ENCODE measurements at regions not wholly inside any gene's neighbourhood (a gene's known extent, or its start where the extent isn't known, plus 50 kb on each side); places are given as distances from the start of the nearest gene placed in this dataset.

DNA sequence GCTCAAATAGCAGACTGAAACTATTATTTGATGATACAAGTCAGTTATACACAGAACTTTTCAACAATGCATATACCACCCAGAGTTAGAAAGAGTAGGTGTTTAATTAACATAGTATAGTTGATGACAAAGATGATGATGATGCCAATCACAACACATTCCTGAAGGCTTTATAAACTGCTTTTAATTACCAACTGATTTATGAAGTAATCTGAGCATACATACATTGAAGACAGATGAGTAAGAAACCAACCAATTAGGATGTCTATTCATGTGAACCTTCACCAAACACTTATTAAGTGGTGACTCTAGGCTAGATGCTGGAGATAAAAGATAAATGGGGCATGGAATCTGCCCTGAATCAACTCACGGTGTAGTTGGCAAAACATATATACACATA is 600.9 kb upstream of the FLRT2 start:
- no peaks in the 10 kb centered on the region for H3K9me2 ChIP-seq (ENCODE audit: insufficient read depth)
- Mint-ChIP-seq H3K9me3 (no peaks in the 10 kb centered on the region), H3K36me3 (ENCODE audit: low read depth) (no peaks in the 10 kb centered on the region), H3K4me3 (no peak overlapping the region), H3K4me1 (no peaks in the 10 kb centered on the region), H3K27ac (no peak overlapping the region), H3K27me3 (ENCODE audit: insufficient read depth, low read depth, poor library complexity) (no peaks in the 10 kb centered on the region)
- TF ChIP-seq ZNF114 (CRISPR knock-in tag; IDR thresholded peaks at IDR 0.05): no peak
- H3K4me2 ChIP-seq: no peak overlapping the region
- no peaks in the 10 kb centered on the region for H3K4me1 ChIP-seq (ENCODE audit: insufficient read depth)
- no peak overlapping the region for H3K4me3 ChIP-seq
- no peaks in the 10 kb centered on the region for H3K27me3 ChIP-seq (ENCODE audit: insufficient read depth)
- H3K27ac ChIP-seq (ENCODE audit: low read depth): no peak overlapping the region
- no peaks in the 10 kb centered on the region for H3K79me2 ChIP-seq (replicated peaks; ENCODE audit: insufficient read depth)
- H4K20me1 ChIP-seq (replicated peaks; ENCODE audit: insufficient read depth): no peaks in the 10 kb centered on the region
- ATAC-seq: no peak
- DNase-seq (ENCODE audit: low spot score): no peak
- H2AFZ ChIP-seq: no peak overlapping the region
- H3F3A ChIP-seq (replicated peaks; ENCODE audit: low read depth): no peaks in the 10 kb centered on the region
- H3K36me3 ChIP-seq (ENCODE audit: insufficient read depth): no peaks in the 10 kb centered on the region

DNA sequence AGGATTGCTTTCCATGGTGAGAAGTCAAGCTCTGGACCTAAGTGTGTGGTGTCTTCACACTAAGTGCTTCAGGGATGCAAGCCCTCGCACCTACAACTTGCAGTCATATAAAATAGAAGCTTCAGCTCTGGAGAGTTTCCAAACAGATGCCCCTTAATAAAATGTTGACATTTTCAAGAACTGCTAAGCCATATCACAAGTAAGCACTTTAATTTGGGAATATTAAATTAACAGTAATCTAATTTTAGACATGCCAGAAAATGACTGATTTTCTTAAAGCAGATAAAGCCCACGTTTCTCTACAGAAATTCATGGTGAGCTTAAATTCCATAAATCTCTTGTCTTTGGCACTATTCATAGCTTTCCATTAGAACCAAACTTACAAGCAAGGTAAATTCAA is 600.1 kb upstream of the FLRT2 start:
- H3K27me3 Mint-ChIP-seq (ENCODE audit: insufficient read depth, low read depth, poor library complexity): no peaks in the 10 kb centered on the region
- H3K36me3 ChIP-seq (ENCODE audit: insufficient read depth): no peaks in the 10 kb centered on the region
- H3K36me3 Mint-ChIP-seq (ENCODE audit: low read depth): no peaks in the 10 kb centered on the region
- no peak overlapping the region for H3K27ac ChIP-seq (ENCODE audit: low read depth)
- ATAC-seq (no peak), DNase-seq (ENCODE audit: low spot score) (no peak)
- no peak overlapping the region for H2AFZ ChIP-seq
- H3K27ac Mint-ChIP-seq: no peak overlapping the region
- no peaks in the 10 kb centered on the region for H3F3A ChIP-seq (replicated peaks; ENCODE audit: low read depth)
- 0 out of 2 replicates have a peak, but pooled peaks cover 5% of the 10 kb centered on the region for H3K9me2 ChIP-seq (ENCODE audit: insufficient read depth)
- no peak overlapping the region for H3K4me2 ChIP-seq
- no peak overlapping the region for H3K4me3 ChIP-seq
- H3K4me3 Mint-ChIP-seq: no peak overlapping the region
- H3K27me3 ChIP-seq (ENCODE audit: insufficient read depth): no peaks in the 10 kb centered on the region
- no peaks in the 10 kb centered on the region for H3K4me1 ChIP-seq (ENCODE audit: insufficient read depth)
- H4K20me1 ChIP-seq (replicated peaks; ENCODE audit: insufficient read depth): no peaks in the 10 kb centered on the region
- no peaks in the 10 kb centered on the region for H3K79me2 ChIP-seq (replicated peaks; ENCODE audit: insufficient read depth)
- H3K9me3 Mint-ChIP-seq: no peaks in the 10 kb centered on the region
- H3K4me1 Mint-ChIP-seq: no peaks in the 10 kb centered on the region
- TF ChIP-seq EZH2phosphoT487 (IDR thresholded peaks at IDR 0.05; ENCODE audit: unreplicated experiment) (no peak), STAT1 (IDR thresholded peaks at IDR 0.05; ENCODE audit: unreplicated experiment) (no peak), EZH2 (IDR thresholded peaks at IDR 0.05; ENCODE audit: low read depth, unreplicated experiment) (no peak), POLR2AphosphoS5 (IDR thresholded peaks at IDR 0.05; ENCODE audit: low read depth) (no peak), ZNF331 (CRISPR knock-in tag; IDR thresholded peaks at IDR 0.05; ENCODE audit: low read depth) (no peak), JUNB (IDR thresholded peaks at IDR 0.05; ENCODE audit: unreplicated experiment) (no peak)
- TF ChIP-seq, protein P1, sequence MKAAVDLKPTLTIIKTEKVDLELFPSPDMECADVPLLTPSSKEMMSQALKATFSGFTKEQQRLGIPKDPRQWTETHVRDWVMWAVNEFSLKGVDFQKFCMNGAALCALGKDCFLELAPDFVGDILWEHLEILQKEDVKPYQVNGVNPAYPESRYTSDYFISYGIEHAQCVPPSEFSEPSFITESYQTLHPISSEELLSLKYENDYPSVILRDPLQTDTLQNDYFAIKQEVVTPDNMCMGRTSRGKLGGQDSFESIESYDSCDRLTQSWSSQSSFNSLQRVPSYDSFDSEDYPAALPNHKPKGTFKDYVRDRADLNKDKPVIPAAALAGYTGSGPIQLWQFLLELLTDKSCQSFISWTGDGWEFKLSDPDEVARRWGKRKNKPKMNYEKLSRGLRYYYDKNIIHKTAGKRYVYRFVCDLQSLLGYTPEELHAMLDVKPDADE (IDR thresholded peaks at IDR 0.05): no peak
- TF ChIP-seq, protein P2, sequence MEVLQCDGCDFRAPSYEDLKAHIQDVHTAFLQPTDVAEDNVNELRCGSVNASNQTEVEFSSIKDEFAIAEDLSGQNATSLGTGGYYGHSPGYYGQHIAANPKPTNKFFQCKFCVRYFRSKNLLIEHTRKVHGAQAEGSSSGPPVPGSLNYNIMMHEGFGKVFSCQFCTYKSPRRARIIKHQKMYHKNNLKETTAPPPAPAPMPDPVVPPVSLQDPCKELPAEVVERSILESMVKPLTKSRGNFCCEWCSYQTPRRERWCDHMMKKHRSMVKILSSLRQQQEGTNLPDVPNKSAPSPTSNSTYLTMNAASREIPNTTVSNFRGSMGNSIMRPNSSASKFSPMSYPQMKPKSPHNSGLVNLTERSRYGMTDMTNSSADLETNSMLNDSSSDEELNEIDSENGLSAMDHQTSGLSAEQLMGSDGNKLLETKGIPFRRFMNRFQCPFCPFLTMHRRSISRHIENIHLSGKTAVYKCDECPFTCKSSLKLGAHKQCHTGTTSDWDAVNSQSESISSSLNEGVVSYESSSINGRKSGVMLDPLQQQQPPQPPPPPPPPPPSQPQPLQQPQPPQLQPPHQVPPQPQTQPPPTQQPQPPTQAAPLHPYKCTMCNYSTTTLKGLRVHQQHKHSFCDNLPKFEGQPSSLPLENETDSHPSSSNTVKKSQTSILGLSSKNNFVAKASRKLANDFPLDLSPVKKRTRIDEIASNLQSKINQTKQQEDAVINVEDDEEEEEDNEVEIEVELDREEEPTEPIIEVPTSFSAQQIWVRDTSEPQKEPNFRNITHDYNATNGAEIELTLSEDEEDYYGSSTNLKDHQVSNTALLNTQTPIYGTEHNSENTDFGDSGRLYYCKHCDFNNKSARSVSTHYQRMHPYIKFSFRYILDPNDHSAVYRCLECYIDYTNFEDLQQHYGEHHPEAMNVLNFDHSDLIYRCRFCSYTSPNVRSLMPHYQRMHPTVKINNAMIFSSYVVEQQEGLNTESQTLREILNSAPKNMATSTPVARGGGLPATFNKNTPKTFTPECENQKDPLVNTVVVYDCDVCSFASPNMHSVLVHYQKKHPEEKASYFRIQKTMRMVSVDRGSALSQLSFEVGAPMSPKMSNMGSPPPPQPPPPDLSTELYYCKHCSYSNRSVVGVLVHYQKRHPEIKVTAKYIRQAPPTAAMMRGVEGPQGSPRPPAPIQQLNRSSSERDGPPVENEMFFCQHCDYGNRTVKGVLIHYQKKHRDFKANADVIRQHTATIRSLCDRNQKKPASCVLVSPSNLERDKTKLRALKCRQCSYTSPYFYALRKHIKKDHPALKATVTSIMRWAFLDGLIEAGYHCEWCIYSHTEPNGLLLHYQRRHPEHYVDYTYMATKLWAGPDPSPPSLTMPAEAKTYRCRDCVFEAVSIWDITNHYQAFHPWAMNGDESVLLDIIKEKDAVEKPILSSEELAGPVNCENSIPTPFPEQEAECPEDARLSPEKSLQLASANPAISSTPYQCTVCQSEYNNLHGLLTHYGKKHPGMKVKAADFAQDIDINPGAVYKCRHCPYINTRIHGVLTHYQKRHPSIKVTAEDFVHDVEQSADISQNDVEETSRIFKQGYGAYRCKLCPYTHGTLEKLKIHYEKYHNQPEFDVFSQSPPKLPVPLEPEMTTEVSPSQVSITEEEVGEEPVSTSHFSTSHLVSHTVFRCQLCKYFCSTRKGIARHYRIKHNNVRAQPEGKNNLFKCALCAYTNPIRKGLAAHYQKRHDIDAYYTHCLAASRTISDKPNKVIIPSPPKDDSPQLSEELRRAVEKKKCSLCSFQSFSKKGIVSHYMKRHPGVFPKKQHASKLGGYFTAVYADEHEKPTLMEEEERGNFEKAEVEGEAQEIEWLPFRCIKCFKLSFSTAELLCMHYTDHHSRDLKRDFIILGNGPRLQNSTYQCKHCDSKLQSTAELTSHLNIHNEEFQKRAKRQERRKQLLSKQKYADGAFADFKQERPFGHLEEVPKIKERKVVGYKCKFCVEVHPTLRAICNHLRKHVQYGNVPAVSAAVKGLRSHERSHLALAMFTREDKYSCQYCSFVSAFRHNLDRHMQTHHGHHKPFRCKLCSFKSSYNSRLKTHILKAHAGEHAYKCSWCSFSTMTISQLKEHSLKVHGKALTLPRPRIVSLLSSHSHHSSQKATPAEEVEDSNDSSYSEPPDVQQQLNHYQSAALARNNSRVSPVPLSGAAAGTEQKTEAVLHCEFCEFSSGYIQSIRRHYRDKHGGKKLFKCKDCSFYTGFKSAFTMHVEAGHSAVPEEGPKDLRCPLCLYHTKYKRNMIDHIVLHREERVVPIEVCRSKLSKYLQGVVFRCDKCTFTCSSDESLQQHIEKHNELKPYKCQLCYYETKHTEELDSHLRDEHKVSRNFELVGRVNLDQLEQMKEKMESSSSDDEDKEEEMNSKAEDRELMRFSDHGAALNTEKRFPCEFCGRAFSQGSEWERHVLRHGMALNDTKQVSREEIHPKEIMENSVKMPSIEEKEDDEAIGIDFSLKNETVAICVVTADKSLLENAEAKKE (CRISPR knock-in tag; IDR thresholded peaks at IDR 0.05): no peak
- TF ChIP-seq, protein P3, sequence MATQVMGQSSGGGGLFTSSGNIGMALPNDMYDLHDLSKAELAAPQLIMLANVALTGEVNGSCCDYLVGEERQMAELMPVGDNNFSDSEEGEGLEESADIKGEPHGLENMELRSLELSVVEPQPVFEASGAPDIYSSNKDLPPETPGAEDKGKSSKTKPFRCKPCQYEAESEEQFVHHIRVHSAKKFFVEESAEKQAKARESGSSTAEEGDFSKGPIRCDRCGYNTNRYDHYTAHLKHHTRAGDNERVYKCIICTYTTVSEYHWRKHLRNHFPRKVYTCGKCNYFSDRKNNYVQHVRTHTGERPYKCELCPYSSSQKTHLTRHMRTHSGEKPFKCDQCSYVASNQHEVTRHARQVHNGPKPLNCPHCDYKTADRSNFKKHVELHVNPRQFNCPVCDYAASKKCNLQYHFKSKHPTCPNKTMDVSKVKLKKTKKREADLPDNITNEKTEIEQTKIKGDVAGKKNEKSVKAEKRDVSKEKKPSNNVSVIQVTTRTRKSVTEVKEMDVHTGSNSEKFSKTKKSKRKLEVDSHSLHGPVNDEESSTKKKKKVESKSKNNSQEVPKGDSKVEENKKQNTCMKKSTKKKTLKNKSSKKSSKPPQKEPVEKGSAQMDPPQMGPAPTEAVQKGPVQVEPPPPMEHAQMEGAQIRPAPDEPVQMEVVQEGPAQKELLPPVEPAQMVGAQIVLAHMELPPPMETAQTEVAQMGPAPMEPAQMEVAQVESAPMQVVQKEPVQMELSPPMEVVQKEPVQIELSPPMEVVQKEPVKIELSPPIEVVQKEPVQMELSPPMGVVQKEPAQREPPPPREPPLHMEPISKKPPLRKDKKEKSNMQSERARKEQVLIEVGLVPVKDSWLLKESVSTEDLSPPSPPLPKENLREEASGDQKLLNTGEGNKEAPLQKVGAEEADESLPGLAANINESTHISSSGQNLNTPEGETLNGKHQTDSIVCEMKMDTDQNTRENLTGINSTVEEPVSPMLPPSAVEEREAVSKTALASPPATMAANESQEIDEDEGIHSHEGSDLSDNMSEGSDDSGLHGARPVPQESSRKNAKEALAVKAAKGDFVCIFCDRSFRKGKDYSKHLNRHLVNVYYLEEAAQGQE (IDR thresholded peaks at IDR 0.05; ENCODE audit: unreplicated experiment): no peak
- TF ChIP-seq, protein P4, sequence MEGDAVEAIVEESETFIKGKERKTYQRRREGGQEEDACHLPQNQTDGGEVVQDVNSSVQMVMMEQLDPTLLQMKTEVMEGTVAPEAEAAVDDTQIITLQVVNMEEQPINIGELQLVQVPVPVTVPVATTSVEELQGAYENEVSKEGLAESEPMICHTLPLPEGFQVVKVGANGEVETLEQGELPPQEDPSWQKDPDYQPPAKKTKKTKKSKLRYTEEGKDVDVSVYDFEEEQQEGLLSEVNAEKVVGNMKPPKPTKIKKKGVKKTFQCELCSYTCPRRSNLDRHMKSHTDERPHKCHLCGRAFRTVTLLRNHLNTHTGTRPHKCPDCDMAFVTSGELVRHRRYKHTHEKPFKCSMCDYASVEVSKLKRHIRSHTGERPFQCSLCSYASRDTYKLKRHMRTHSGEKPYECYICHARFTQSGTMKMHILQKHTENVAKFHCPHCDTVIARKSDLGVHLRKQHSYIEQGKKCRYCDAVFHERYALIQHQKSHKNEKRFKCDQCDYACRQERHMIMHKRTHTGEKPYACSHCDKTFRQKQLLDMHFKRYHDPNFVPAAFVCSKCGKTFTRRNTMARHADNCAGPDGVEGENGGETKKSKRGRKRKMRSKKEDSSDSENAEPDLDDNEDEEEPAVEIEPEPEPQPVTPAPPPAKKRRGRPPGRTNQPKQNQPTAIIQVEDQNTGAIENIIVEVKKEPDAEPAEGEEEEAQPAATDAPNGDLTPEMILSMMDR (conservative IDR thresholded peaks at IDR 0.05; ENCODE audit: low read depth in 2 of 2): no peak

Data from GM23338 (cell line).